ENCODE measurements at regions not wholly inside any gene's neighbourhood (a gene's known extent, or its start where the extent isn't known, plus 50 kb on each side); places are given as distances from the start of the nearest gene placed in this dataset.

- Mint-ChIP-seq H3K4me3 (no peak overlapping the region), H3K9me3 (peaks cover 58% of the 10 kb centered on the region), H3K4me1 (no peaks in the 10 kb centered on the region), H3K27me3 (ENCODE audit: low read depth) (peaks cover 9% of the 10 kb centered on the region), H3K27ac (no peak overlapping the region), H3K36me3 (0 out of 2 replicates have a peak, but pooled peaks cover 7% of the 10 kb centered on the region)
- DNase-seq (ENCODE audit: low spot score): no peak
- TF ChIP-seq GABPB1 (CRISPR knock-in tag; IDR thresholded peaks at IDR 0.05) (no peak), AR (CRISPR knock-in tag; IDR thresholded peaks at IDR 0.05) (no peak), MYBL2 (CRISPR knock-in tag; IDR thresholded peaks at IDR 0.05) (no peak), ZBTB43 (CRISPR knock-in tag; IDR thresholded peaks at IDR 0.05) (no peak), MXD4 (CRISPR knock-in tag; IDR thresholded peaks at IDR 0.05; ENCODE audit: borderline replicate concordance) (no peak)
- ATAC-seq: no peak
- ChIA-PET CTCF (no interaction called here), POLR2A (no interaction called here)
These were observed 102.2 kb upstream of the USP9Y start for GRCh38 chrY:12598783-12599182.

GRCh38 chrY:12605426-12605825 lies 95.6 kb upstream of the USP9Y start:
- POLR2A ChIA-PET: no interaction called here
- CTCF ChIA-PET: no interaction called here
- Mint-ChIP-seq H3K27me3 (ENCODE audit: low read depth) (peaks cover 3% of the 10 kb centered on the region; the same call in 1 of the 2 replicates), H3K4me3 (no peak overlapping the region), H3K4me1 (peaks cover 17% of the 10 kb centered on the region), H3K9me3 (peaks cover 21% of the 10 kb centered on the region), H3K27ac (no peak overlapping the region), H3K36me3 (0 out of 2 replicates have a peak, but pooled peaks cover 7% of the 10 kb centered on the region)
- ATAC-seq (no peak), DNase-seq (ENCODE audit: low spot score) (no peak)
- TF ChIP-seq MXD4 (CRISPR knock-in tag; IDR thresholded peaks at IDR 0.05; ENCODE audit: borderline replicate concordance) (no peak), NFE2L1 (CRISPR knock-in tag; IDR thresholded peaks at IDR 0.05) (no peak), EMX1 (CRISPR knock-in tag; IDR thresholded peaks at IDR 0.05) (no peak), GABPB1 (CRISPR knock-in tag; IDR thresholded peaks at IDR 0.05) (0 out of 2 replicates have a peak, but pooled peaks have one; percentile 22)

GRCh38 chrY:12610861-12611260 lies 90.2 kb upstream of the USP9Y start:
- Mint-ChIP-seq H3K36me3 (peaks cover 7% of the 10 kb centered on the region; the same call in 1 of the 2 replicates), H3K4me1 (peaks cover 17% of the 10 kb centered on the region), H3K27me3 (ENCODE audit: low read depth) (peaks cover 9% of the 10 kb centered on the region), H3K9me3 (peaks cover 29% of the 10 kb centered on the region), H3K27ac (no peak overlapping the region), H3K4me3 (no peak overlapping the region)
- TF ChIP-seq SMAD3 (CRISPR knock-in tag; IDR thresholded peaks at IDR 0.05; ENCODE audit: borderline replicate concordance): no peak
- TF ChIP-seq EMX1 (CRISPR knock-in tag; IDR thresholded peaks at IDR 0.05): no peak
- no peak for TF ChIP-seq MYBL2 (CRISPR knock-in tag; IDR thresholded peaks at IDR 0.05)
- no peak for TF ChIP-seq CDX4 (CRISPR knock-in tag; IDR thresholded peaks at IDR 0.05; ENCODE audit: borderline replicate concordance)
- TF ChIP-seq NFE2L1 (CRISPR knock-in tag; IDR thresholded peaks at IDR 0.05): no peak
- no peak for TF ChIP-seq ZSCAN18 (CRISPR knock-in tag; IDR thresholded peaks at IDR 0.05)
- no peak for TF ChIP-seq ATF2 (CRISPR knock-in tag; IDR thresholded peaks at IDR 0.05; ENCODE audit: borderline replicate concordance, low read depth)
- TF ChIP-seq MAX (CRISPR knock-in tag; IDR thresholded peaks at IDR 0.05): no peak
- TF ChIP-seq ZNF423 (CRISPR knock-in tag; IDR thresholded peaks at IDR 0.05): no peak
- no peak for TF ChIP-seq NR1H2 (CRISPR knock-in tag; IDR thresholded peaks at IDR 0.05)
- no peak for TF ChIP-seq MXD4 (CRISPR knock-in tag; IDR thresholded peaks at IDR 0.05; ENCODE audit: borderline replicate concordance)
- TF ChIP-seq STAT6 (CRISPR knock-in tag; conservative IDR thresholded peaks at IDR 0.05; ENCODE audit: low read depth): no peak
- no peak for TF ChIP-seq ATF3 (CRISPR knock-in tag; conservative IDR thresholded peaks at IDR 0.05)
- DNase-seq (ENCODE audit: low spot score) (no peak), ATAC-seq (no peak)
- CTCF ChIA-PET: interaction anchor here (1.3 kb wide), 1 partner anchor 11 kb away, joined by 3 read pairs; no protein-coding TSS in a partner anchor
- POLR2A ChIA-PET: no interaction called here
